IPS-NIHi7 (cell line): ENCODE measurements at regions not wholly inside any gene's neighbourhood (a gene's known extent, or its start where the extent isn't known, plus 50 kb on each side); places are given as distances from the start of the nearest gene placed in this dataset.

Source experiments
- DNase-seq: peaks from one replicate; pipeline ENCODE4 v3.0.0; 2012; ENCODE audit warnings: mixed read lengths; ENCODE audit errors: extremely low spot score

DNA sequence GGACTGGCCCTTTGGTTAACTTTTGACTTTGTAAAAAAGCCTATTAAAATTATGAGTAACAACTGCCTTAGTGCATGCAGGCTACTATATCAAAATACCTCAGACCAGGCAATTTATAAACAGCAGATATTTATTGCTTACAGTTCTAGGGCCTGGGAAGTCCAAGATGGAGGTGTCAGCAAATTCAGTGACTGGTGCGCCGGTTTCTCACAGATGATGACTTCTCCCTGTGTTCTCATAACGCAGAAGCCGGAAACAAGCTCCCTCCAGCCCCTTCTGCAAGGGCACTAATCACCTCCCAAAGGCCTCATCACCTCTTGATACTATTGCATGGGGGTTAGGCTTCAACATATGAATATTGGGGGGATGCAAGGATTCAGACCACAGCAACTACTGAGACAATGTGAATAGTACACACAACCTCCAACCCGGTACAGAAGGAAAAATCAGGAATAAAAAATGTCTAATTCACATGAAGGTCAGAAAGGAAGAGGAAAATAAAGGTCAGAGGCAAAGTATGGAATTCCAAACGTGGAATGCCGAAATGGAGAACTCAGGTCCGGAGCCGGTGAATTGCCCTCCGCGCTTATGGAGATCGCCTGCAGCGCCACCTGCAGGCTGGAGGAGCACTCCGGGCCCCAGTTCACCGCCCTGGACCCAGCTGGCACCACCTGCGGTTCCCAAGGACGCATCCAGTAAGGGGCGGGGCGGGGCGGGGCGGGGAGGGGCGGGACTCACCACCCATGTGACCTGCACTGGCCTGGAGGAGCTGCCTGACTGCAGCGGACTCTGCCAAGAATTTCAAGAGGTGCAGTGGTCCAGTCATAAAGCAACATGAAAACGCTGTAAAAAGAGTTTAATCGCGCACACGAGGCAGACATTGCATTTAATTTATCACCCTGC lies 203.4 kb downstream of the KIF26A start:
- DNase-seq: peak; percentile 98

DNA sequence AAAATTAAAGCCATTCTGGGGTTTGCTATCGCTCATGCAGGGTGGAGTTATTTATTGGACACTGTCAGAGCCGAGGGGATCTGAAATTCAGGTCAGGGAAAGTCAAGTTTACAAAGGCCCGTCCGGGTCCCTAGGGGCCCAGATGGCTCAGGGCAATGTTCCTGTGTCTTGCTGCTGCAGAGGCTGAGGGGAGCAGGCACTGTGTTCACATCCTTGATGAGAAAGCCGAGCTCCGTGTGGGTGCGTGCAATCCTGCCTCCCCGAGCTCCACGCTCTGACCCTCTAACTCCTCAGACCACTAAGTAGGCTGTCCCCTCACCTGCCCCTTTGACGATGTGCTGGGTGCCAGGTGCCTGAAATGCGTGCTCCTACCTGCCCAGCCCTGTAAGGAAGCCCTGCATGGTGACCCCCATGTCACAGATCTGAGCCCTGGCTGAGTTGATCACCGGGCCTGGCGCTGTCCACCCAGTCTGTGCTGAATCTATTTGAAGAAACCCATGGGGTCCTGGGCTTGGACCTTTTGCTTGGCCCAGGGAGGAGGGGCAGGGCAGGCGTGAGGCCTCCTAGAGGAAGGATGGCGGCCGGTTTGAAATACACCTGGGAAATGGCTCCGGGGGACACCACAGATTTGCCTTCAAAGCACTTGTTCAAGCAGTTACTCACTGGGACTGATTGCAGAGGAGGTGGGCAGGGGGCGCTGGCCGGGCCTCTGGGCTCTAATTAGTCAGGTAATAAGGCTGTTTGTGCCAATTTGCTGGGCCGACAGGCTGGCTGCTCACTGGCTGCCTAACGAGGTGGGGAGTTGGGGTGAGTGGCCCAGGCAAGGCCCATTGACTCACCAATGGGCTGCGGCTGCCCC lies 204.3 kb downstream of the KIF26A start:
- DNase-seq: peak; percentile 54

DNA sequence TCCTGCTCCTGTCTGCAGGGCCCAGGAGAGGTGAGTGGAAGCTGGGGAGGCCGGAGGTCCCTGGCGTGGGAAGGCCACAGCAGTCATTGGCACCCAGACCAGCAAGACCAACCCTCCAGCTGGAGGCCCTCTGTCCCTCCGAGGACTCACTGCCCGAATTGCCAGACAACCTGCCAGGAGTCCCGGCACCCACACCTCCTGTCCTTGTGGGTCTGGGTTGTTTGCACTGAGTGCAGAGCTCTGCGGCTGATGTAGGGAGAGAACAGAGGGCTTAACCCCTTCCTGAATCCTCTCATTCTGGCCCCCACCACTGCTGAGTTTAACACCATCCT lies 204.9 kb downstream of the KIF26A start:
- DNase-seq: no peak

DNA sequence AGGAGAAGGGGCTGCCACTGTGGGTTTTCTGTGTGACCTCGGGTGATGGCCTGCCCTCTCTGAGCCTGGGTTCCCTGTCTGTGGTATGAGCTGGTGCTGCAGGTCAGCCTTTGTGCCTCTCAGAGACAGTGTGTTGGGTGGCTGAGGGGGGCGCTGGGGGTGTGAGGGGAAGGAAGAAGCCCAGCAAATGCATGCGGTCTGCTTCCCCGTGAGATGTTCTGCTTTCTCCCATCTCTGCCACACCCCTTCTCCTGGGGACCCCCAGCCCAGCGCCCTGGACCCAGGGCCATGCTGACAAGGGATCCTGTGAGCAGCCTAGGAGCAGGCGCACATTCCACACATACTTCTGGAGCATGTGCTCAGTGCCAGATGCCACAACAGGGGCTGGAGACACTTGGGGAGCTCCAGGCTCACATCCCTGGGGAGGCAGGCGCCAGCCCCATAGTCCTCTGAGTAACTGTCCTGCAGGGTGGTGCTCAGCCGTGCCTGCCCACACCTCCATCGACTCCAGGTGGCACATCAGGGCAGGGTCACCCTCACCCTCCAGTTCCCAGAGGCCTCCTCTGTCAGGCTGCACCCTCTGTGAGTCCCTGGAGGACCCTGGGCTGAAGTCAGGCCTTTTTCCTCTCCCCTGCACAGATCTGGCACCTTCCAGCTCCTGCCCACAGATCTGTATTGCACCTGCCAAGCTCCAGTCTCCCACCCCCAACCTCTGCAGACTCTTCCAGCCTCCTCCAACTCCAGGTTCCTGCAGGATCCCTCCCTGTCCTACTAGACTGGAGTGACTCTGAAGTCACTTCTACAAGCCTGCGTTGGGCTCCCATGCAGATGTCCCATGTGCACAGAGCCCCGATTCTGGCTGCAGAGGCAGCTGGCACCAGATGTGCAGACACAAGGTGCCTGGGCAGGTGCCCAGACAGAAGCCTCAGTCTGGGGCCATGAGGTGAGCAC lies 205.6 kb downstream of the KIF26A start:
- no peak for DNase-seq

DNA sequence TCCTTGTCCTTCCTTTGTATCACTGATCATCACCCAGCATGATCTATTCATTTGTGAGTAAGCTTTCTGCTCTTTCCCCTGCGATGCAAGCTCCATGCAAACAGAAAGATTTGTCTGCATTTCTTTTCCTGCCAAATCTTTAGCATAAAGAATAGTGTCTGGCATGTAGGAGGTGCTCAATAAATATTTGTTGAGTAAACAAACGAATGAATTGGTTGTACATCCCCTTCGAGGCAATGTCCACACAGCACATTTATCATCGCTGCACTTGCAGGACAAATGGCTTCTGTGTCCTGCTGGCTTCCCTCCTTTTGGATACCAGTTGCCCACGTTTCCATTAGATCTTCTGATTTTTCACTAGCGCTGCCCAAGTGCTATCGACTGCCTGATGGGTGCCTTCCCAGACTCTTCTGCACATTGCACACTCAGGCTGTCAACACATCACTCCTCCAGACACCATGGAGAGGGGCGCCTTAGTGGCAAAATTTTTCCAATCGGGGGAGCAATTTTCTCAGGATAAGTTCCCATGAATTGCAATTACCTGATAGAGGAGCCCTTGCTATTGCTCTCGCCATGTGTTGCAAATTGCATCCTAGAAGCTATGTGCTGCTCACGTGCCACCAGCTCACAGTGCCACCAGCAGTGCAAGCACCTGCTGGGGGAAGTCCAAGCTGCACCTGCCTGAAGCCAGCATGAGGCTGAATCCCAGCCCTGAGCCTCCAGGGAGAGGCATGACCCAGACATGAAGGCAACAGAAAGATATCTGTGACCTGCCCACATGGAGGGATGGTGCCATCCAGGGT lies 206.6 kb downstream of the KIF26A start:
- no peak for DNase-seq

DNA sequence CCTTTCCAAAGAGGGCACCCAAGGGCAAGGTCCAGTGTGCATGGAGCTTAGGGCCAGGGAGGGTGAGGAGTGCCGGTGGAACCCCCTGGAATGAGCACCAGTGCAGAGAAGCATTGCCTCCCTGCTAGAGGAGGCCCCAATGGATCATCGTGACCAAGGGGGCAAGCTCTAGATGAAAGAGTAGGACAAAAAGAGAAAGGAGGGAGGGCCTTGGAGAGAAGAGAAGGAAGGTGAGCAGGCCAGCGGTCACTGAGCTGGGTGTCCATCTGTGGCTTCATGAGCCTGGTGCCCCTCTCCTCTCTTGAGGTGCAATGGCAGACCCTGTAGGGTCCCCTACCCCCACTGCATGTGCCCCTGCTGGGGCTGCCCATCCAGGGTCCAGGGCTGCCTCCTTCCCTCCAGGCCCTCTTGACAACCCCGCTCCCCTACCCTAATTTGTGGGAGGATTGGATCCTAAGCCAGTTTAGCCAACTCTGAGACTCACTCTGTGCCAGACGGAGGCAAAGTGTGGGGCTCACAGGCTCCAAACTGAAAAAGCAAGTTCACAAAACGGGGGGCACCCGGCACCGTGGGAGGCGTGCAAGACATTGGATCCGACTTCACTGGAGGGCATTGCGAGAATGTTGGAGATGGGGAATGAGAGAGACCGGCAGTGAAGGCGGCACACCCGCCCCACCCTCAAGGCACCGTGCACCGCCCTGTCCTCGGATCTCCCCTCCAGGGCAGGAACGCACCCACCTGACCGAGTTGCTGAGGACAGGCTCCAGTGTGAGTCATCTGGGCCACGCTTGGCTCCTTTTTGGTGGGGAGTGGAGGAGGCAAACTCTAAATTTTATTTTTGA lies 207.5 kb downstream of the KIF26A start:
- no peak for DNase-seq

DNA sequence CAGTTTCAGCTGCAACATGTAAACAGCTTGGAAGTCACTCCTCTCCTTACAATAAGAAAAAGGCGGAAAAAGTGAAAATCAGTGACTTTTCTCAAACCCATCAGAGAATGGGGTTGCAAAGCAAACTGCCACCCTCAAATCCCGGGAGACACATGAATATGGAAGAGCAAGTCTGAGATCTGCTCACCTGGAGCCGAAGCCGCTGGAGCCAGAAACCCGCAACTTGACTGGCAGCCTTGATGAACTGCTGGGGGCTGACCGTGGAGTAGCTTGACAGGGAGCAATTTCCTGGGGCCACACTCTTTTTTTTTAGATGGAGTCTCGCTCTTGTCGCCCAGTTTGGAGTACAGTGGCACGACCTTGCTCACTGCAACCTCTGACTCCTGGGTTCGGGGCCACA lies 208.2 kb downstream of the KIF26A start:
- DNase-seq: no peak

DNA sequence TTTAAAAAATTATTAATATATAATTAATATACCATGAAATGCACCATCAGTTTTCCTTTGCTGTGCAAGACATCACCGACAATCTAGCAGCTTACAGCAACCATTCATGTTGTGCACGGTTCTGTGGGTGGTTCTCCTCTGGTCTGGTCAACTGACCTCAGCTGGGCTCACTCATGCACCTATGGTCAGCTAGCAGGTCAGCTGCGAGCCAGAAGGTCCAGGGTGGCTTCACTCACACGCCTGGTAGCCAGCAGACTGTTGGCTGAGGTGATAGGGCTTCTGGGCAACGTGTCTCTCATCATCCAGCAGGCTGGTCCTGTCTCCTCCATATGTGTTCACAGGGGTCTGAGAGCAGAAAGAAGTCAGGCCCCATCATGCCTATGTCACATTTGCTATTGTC lies 210.4 kb downstream of the KIF26A start:
- DNase-seq: no peak

DNA sequence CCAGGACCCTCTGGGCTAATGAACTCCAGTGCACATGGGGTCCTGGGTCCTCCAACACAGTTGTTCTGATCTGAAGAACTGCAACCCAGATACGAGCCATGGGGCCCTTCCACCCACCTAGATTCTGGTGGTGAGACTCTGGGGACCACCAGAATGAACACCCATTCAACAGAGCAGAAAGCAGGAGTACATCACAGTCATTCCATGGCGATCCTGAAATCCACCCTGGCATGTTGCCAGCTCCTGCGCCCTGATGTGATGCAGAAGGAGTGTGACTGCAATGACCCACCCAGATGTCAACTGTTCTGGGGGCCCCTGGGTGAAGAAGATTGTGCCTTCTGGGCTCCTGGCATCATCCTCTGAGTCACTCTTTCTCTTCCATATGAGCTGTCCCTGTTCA lies 211.6 kb downstream of the KIF26A start:
- no peak for DNase-seq

DNA sequence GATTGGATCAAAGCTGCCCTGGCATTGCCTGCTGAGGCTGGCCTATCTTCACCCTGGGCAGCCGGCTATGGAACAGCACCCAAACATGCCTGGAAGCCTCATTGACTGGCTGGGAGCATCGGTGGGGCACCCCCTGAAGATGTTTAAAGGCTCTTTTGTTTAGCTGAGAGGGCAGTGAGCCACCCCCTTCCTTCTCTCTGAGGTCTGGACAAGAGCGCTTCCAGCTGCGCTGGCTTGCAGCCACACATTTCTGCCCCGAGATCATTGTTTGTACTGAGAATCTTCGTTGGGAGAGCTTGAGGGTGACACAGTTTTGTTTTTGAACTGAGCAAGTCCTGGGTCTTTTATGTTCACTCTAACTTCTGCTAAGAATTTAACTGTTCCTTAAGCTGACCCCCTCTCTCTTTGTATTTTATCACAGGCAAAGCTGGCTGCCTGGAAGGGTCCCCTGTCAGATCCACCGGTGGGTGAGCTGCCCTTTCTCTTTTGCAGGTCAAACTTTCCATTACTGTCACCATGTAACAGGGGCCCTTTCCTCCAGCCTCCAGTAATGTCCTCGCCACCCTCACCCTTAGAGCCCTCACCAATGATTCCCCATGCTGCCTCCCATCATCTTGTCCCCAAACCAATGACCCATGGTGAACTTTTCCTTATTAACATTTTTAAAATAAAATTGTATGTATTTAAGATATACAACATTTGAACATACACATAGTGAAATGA lies 212.2 kb downstream of the KIF26A start:
- DNase-seq: no peak

DNA sequence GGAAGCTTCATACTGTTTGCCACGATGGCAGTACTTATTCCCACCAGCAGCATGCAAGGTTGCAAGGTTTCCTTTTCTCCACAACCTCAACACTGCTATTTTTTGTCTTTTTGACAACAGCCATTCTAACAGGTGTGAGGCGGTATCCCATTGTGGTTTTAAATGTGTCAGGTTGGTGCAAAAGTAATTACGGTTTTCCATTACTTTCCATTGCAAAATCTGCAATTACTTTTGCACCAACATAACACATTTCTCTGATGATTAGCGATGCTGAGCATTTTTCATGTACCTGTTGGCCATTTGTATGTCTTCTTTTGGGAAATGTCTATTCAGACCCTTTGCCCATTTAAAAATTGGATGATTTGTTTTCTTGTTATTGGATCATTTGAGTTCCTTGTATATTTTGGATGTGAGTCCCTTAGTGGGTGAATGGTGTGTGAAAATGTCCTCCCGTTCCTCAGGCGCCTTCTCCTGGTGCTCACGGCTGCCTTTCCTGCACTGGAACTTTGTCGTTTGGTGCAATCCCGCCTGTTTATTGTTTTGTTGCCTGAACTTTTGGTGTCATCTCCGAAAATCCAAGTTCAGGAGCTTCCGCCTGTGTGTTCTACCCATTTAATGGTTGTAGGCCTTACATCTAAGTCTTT lies 213.6 kb downstream of the KIF26A start:
- no peak for DNase-seq

DNA sequence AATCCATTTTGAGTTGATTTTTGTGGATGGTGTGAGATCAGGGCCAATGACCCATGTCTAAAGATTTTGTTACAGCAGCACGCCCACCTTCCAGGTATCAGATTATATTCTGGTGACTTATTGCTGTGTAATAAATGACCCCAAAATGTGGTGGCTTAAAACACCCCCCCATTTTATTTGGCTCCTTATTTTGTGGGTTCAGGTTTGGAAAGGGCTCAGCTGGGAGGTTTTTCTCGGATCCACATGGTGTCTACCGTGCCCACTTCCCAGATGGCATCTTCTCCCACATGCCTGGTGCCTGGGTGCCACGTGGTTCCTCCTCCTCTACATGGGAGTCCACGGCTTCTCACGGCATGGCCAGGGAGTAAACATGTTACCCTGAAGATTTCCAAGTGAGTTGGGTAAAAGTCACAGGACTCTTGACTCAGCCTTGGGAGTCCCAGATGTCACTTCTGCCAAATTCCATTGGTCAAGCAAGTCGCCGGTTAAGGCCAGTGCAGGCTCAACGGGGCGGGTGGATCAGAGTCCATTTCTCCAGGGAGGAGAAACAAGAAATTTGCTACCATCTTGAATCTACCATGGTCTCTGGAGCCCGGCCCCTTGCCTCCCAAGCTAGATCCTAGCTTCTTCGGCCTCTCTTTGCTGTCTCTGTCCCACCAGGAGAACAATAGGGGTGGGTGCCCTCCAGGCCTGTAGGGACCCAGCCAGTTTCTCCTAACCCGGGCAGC lies 214.3 kb downstream of the KIF26A start:
- DNase-seq: no peak

DNA sequence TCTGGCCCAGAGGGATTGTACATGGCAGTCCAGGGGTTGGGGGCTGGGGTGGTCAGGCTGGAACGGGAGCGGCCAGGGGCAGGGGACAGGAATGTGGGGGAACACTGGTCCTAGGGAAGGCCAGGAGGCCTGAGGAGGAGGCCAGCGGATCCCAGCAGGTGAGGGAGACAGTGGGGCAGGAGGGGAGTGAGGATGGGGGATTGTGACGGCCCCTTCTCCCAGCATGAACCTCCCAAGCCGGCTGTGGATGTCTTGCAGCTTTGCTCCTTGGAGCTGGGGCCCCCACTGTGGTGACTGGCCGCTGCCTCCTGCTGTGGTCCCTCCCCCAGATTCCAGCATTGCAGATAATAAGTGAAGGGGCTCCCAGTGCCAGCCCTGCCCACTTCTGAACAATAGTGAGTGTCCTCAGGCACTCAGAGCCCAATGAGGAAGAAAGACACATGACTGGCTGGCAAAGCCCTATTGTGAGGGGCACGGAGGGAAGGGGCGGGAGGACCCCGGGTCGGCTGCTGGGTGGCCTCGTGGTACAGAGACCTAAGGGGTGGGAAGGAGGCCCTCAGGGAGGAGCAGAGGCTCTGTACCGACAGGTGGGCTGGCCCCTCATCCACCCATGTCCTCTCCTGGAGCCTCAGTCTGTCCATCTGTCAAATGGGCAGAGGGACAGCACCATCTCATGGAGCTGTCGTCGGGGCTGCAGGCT lies 215.0 kb downstream of the KIF26A start:
- DNase-seq: no peak

DNA sequence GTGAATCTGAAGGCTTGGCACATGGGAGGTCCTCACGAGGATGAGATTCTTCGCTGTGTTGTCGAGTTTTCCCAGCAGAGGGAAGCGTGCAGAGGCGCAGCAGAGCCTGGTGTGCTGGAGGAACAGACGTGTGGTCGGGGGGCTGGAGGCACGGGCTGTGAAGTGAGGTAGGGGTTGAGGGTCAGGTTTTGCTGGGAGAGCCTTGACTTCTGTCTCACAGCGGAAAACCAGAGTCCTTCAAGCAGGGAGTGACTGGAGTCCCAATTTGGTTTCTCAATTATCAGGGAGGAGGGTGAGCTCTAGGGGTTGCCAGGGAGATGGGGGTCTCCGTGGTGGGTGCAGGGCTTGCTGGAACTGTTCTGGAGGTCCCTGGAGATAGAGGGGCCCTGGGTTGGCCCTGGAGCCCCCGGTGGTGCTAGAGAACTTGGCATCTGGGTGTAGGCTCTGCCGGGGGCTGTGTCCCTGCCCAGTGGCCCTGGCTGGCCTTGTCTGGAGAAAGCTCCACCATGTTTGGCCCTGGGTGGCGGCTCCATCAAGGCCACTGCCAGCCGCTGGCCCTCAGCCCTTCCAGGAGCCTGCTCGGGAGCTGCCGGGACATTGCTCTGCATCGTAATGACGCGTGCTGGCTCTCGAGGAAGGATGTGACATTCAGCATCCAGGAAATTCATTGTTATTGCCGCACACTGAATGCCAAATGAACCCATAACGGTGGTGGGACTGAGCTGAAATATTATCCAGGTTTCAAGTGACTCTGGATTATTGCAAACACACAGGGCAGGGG lies 215.7 kb downstream of the KIF26A start:
- DNase-seq: no peak

DNA sequence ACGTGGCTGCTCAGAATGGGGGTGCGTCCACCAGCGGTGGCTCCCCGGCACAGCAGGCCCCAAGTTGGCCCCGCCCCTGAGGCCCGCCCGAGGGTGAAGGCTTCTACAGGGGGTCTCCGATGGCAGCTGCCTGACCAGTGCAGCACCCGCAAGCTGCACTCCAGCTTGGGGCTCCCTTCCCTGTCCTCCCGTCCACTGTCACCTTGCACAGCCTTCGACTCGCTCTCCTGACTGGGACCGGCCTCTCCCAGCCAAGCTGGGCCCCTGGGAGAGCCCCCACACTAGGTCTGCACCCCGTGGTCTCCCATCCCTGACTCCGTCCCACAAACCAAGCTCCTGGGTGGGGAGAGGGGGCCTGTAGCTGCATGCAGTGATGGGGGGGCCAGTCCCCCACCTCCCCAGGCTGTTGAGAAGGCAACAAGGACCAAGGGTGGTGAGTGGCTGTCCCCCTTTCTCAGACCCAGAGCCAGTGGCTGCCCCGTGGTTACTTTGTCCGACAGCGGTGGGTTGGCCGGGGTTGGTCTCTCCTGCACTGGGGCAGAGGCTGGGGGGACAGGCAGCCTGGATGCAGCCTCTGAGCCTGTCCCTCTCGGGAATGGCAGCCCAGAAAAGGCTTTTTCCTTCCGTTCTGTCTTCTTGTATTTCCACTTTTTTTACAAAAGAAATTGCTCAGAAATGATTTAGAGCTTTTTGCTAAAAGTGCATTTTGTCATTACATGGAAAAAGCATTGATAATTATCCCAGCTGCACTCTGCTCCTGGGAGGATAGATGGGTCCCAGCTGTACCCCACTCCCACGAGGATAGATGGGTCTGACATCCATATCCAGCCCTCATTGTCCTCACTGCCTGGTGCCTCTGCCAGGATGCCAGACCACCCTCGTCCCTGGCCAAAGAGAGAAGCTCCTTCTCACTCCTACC lies 217.0 kb downstream of the KIF26A start:
- DNase-seq: no peak
